OCI-LY3 (cell line): ENCODE measurements at regions not wholly inside any gene's neighbourhood (a gene's known extent, or its start where the extent isn't known, plus 50 kb on each side); places are given as distances from the start of the nearest gene placed in this dataset.

ENCODE experiments used
- CTCF ChIP-seq: fragments of 200-600, 300-600 bp; sonication (generic); IDR thresholded peaks from 2 replicates; pipeline ENCODE4 v1.5.1; 2014; ENCODE audit warnings: antibody characterized with exemption, low read length, low read depth
- EZH2phosphoT487 ChIP-seq: fragments of 200-600 bp; shearing (Covaris generic); IDR thresholded peaks from 2 replicates; pipeline ENCODE4 v1.6.1; 2018; ENCODE audit warnings: antibody characterized with exemption, mixed run types, low read depth

- TF ChIP-seq CTCF, result no peak
- no peak for TF ChIP-seq EZH2phosphoT487
Measured at GRCh38 chr14:71451501-71451900, 480.7 kb upstream of the RGS6 start.
